ENCODE measurements at regions not wholly inside any gene's neighbourhood (a gene's known extent, or its start where the extent isn't known, plus 50 kb on each side); places are given as distances from the start of the nearest gene placed in this dataset.

DNA sequence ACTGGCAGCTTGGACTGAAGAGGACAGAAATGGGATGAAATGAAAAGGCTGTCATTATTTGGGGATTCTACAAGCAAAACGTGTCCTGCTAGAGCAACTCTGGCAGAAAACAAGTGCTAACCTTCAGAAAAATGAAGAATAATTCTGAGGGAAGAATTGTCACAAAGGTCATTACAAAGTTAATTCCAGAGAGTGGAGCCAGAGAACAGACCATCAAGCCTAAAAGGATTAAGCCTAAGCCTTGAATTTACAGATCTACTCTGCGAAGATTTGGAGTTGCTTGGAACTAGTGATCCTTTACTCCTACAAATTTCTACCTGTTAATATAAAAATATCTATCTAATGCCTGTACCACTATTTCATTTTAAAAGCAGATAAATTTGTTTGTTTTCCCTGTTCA is 1077.3 kb upstream of the CNTN5 start (continued):
- TF ChIP-seq, protein P1, sequence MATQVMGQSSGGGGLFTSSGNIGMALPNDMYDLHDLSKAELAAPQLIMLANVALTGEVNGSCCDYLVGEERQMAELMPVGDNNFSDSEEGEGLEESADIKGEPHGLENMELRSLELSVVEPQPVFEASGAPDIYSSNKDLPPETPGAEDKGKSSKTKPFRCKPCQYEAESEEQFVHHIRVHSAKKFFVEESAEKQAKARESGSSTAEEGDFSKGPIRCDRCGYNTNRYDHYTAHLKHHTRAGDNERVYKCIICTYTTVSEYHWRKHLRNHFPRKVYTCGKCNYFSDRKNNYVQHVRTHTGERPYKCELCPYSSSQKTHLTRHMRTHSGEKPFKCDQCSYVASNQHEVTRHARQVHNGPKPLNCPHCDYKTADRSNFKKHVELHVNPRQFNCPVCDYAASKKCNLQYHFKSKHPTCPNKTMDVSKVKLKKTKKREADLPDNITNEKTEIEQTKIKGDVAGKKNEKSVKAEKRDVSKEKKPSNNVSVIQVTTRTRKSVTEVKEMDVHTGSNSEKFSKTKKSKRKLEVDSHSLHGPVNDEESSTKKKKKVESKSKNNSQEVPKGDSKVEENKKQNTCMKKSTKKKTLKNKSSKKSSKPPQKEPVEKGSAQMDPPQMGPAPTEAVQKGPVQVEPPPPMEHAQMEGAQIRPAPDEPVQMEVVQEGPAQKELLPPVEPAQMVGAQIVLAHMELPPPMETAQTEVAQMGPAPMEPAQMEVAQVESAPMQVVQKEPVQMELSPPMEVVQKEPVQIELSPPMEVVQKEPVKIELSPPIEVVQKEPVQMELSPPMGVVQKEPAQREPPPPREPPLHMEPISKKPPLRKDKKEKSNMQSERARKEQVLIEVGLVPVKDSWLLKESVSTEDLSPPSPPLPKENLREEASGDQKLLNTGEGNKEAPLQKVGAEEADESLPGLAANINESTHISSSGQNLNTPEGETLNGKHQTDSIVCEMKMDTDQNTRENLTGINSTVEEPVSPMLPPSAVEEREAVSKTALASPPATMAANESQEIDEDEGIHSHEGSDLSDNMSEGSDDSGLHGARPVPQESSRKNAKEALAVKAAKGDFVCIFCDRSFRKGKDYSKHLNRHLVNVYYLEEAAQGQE (IDR thresholded peaks at IDR 0.05; ENCODE audit: borderline replicate concordance), result peak; percentile 59; the same call in 1 of the 2 replicates
- TF ChIP-seq, protein P1 (CRISPR knock-in tag; IDR thresholded peaks at IDR 0.05; ENCODE audit: low read depth), result no peak
- TF ChIP-seq CTCF (IDR thresholded peaks at IDR 0.05 in 2 of 3, conservative IDR thresholded peaks at IDR 0.05 in 1 of 3; ENCODE audit: insufficient read depth in 2 of 3, low read depth in 1 of 3, low read length in 3 of 3) (peak in 1 of 3 experiments; percentile 39; a peak in 2 of 6 replicates), PTRF (tag; IDR thresholded peaks at IDR 0.05) (no peak), RBM14 (IDR thresholded peaks at IDR 0.05; ENCODE audit: borderline replicate concordance, insufficient read depth, low read depth, low read length) (no peak), ZNF561 (CRISPR knock-in tag; conservative IDR thresholded peaks at IDR 0.05) (no peak), SUPT5H (IDR thresholded peaks at IDR 0.05) (no peak), MCM2 (IDR thresholded peaks at IDR 0.05; ENCODE audit: low read depth) (no peak), ZNF134 (CRISPR knock-in tag; conservative IDR thresholded peaks at IDR 0.05) (no peak), ZNF121 (CRISPR knock-in tag; conservative IDR thresholded peaks at IDR 0.05) (no peak)
- TF ChIP-seq, protein P2, sequence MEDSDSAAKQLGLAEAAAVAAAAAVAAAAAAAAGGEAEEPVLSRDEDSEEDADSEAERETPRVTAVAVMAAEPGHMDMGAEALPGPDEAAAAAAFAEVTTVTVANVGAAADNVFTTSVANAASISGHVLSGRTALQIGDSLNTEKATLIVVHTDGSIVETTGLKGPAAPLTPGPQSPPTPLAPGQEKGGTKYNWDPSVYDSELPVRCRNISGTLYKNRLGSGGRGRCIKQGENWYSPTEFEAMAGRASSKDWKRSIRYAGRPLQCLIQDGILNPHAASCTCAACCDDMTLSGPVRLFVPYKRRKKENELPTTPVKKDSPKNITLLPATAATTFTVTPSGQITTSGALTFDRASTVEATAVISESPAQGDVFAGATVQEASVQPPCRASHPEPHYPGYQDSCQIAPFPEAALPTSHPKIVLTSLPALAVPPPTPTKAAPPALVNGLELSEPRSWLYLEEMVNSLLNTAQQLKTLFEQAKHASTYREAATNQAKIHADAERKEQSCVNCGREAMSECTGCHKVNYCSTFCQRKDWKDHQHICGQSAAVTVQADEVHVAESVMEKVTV (CRISPR knock-in tag; IDR thresholded peaks at IDR 0.05), result 0 out of 2 replicates have a peak, but pooled peaks have one; percentile 12

Data from K562 (cell line).